Colonic mucosa (tissue), 4 donors: ENCODE measurements at regions not wholly inside any gene's neighbourhood (a gene's known extent, or its start where the extent isn't known, plus 50 kb on each side); places are given as distances from the start of the nearest gene placed in this dataset.

Source experiments
- DNase-seq: peaks from one replicate; pipeline ENCODE4 v3.0.0-alpha.2; 2020
- H3K27ac ChIP-seq: fragments of 200-600 bp; one replicate; pipeline ENCODE4 v1.8.0; 2021
- H3K27me3 ChIP-seq: fragments of 200-600 bp; one replicate; pipeline ENCODE4 v1.8.0; 2021
- H3K36me3 ChIP-seq: fragments of 200-600 bp; one replicate; pipeline ENCODE4 v1.8.0; 2021
- H3K4me1 ChIP-seq: fragments of 200-600 bp; one replicate; pipeline ENCODE4 v1.8.0; 2021; ENCODE audit warnings: mild to moderate bottlenecking
- H3K4me3 ChIP-seq: fragments of 200-600 bp; one replicate; pipeline ENCODE4 v1.8.0; 2021
- H3K9ac ChIP-seq, 2 donors: one replicate each; pipeline ENCODE4 v1.7.0; 2013; ENCODE audit warnings: control low read depth in 2 of 2, low read depth in 2 of 2, low read length in 2 of 2
- H3K9me3 ChIP-seq: fragments of 200-600 bp; one replicate; pipeline ENCODE4 v1.8.0; 2021
- CTCF ChIP-seq: fragments of 200-600 bp; IDR thresholded peaks from one replicate; pipeline ENCODE4 v1.8.0; 2022; ENCODE audit warnings: antibody characterized with exemption, mild to moderate bottlenecking
- intact Hi-C: fragments of 100-400 bp; cut with DNase I; formaldehyde crosslinking; loops from one replicate; pipeline ENCODE4 v1.14.1; 2022
- donor health status: healthy.
- donor health status: DM: no; HTN: no; CAD: no.
- donor health status: DM: no; HTN: no; CAD: no.

GRCh38 chr5:68630354-68630753 is 414.8 kb downstream of the PIK3R1 start:
- H3K27me3 ChIP-seq: no peaks in the 10 kb centered on the region
- no peak for DNase-seq
- no peak overlapping the region for H3K27ac ChIP-seq
- H3K4me1 ChIP-seq: no peaks in the 10 kb centered on the region
- no peak overlapping the region for H3K9ac ChIP-seq
- no peak overlapping the region for H3K4me3 ChIP-seq
- no peaks in the 10 kb centered on the region for H3K36me3 ChIP-seq
- intact Hi-C loops: no loop called here
- no peak for TF ChIP-seq CTCF
- H3K9me3 ChIP-seq: no peaks in the 10 kb centered on the region

- no peak for TF ChIP-seq CTCF
- no peak overlapping the region for H3K9ac ChIP-seq
- H3K4me1 ChIP-seq: no peaks in the 10 kb centered on the region
- no peaks in the 10 kb centered on the region for H3K27me3 ChIP-seq
- no peak for DNase-seq
- no peaks in the 10 kb centered on the region for H3K36me3 ChIP-seq
- no peaks in the 10 kb centered on the region for H3K9me3 ChIP-seq
- H3K4me3 ChIP-seq: no peak overlapping the region
- H3K27ac ChIP-seq: no peak overlapping the region
- intact Hi-C loops: no loop called here
These were observed 416.3 kb downstream of the PIK3R1 start for GRCh38 chr5:68631884-68632283.

- H3K27ac ChIP-seq: no peak overlapping the region
- H3K4me3 ChIP-seq: no peak overlapping the region
- no peaks in the 10 kb centered on the region for H3K4me1 ChIP-seq
- no peaks in the 10 kb centered on the region for H3K36me3 ChIP-seq
- no peaks in the 10 kb centered on the region for H3K9me3 ChIP-seq
- no peak for DNase-seq
- H3K9ac ChIP-seq: no peak overlapping the region
- intact Hi-C loops: no loop called here
- H3K27me3 ChIP-seq: no peaks in the 10 kb centered on the region
- TF ChIP-seq CTCF: no peak
These were observed 425.7 kb downstream of the PIK3R1 start for GRCh38 chr5:68641211-68641610.

- intact Hi-C loops: no loop called here
- Histone ChIP-seq H3K9ac (no peak overlapping the region), H3K9me3 (no peaks in the 10 kb centered on the region), H3K36me3 (no peaks in the 10 kb centered on the region), H3K4me3 (no peak overlapping the region), H3K4me1 (no peaks in the 10 kb centered on the region), H3K27ac (no peak overlapping the region), H3K27me3 (no peaks in the 10 kb centered on the region)
- no peak for TF ChIP-seq CTCF
- DNase-seq: no peak
These were observed 427.5 kb downstream of the PIK3R1 start for GRCh38 chr5:68643064-68643463.

GRCh38 chr5:68644971-68645370 is 429.4 kb downstream of the PIK3R1 start:
- TF ChIP-seq CTCF: no peak
- no peaks in the 10 kb centered on the region for H3K4me1 ChIP-seq
- H3K4me3 ChIP-seq: no peak overlapping the region
- DNase-seq: no peak
- no peaks in the 10 kb centered on the region for H3K9me3 ChIP-seq
- H3K27me3 ChIP-seq: no peaks in the 10 kb centered on the region
- no peak overlapping the region for H3K27ac ChIP-seq
- intact Hi-C loops: no loop called here
- no peak overlapping the region for H3K9ac ChIP-seq
- no peaks in the 10 kb centered on the region for H3K36me3 ChIP-seq

- no peak for DNase-seq
- H3K9ac ChIP-seq: no peak overlapping the region
- H3K4me1 ChIP-seq: no peaks in the 10 kb centered on the region
- H3K27ac ChIP-seq: no peak overlapping the region
- H3K4me3 ChIP-seq: no peak overlapping the region
- no peak for TF ChIP-seq CTCF
- H3K27me3 ChIP-seq: no peaks in the 10 kb centered on the region
- no peaks in the 10 kb centered on the region for H3K9me3 ChIP-seq
- no peaks in the 10 kb centered on the region for H3K36me3 ChIP-seq
- intact Hi-C loops: no loop called here
These were observed 430.6 kb downstream of the PIK3R1 start for GRCh38 chr5:68646144-68646543.
